HUES48 (cell line): ENCODE measurements at regions not wholly inside any gene's neighbourhood (a gene's known extent, or its start where the extent isn't known, plus 50 kb on each side); places are given as distances from the start of the nearest gene placed in this dataset.

ENCODE experiments used
- H3K27ac ChIP-seq: one replicate; pipeline ENCODE4 v1.7.0; 2013; ENCODE audit warnings: low read depth, low read length, inconsistent platforms
- H3K27me3 ChIP-seq: 2 replicates; pipeline ENCODE4 v1.6.1; 2013; ENCODE audit warnings: mild to moderate bottlenecking, low read length; ENCODE audit not compliant: control insufficient read depth, insufficient read depth
- H3K36me3 ChIP-seq: 2 replicates; pipeline ENCODE4 v1.6.1; 2013; ENCODE audit warnings: low read length; ENCODE audit not compliant: control insufficient read depth, insufficient read depth
- H3K4me1 ChIP-seq: 2 replicates; pipeline ENCODE4 v1.6.1; 2013; ENCODE audit warnings: mild to moderate bottlenecking, low read length; ENCODE audit not compliant: control insufficient read depth, insufficient read depth
- H3K4me3 ChIP-seq: 2 replicates; pipeline ENCODE4 v1.5.1; 2013; ENCODE audit warnings: mild to moderate bottlenecking, low read depth, low read length
- H3K9ac ChIP-seq: 2 replicates; pipeline ENCODE4 v1.6.1; 2013; ENCODE audit warnings: mild to moderate bottlenecking, low read depth, low read length, moderate library complexity
- H3K9me3 ChIP-seq: 2 replicates; pipeline ENCODE4 v1.6.1; 2013; ENCODE audit warnings: low read length; ENCODE audit not compliant: control insufficient read depth, insufficient read depth

GRCh38 chr9:28758341-28758740, 1185.1 kb upstream of the C9orf72 start:
- Histone ChIP-seq H3K4me1 (peaks cover 5% of the 10 kb centered on the region; the same call in 1 of the 2 replicates), H3K9me3 (no peaks in the 10 kb centered on the region), H3K27ac (no peak overlapping the region), H3K27me3 (no peaks in the 10 kb centered on the region), H3K36me3 (no peaks in the 10 kb centered on the region), H3K9ac (no peak overlapping the region), H3K4me3 (no peak overlapping the region)

GRCh38 chr9:28758971-28759370, 1185.7 kb upstream of the C9orf72 start:
- no peaks in the 10 kb centered on the region for H3K9me3 ChIP-seq
- H3K4me1 ChIP-seq = peaks cover 5% of the 10 kb centered on the region; the same call in 1 of the 2 replicates
- no peak overlapping the region for H3K4me3 ChIP-seq
- H3K27me3 ChIP-seq = no peaks in the 10 kb centered on the region
- H3K36me3 ChIP-seq = no peaks in the 10 kb centered on the region
- no peak overlapping the region for H3K27ac ChIP-seq
- no peak overlapping the region for H3K9ac ChIP-seq

- Histone ChIP-seq H3K9ac (no peak overlapping the region), H3K36me3 (no peaks in the 10 kb centered on the region), H3K27me3 (no peaks in the 10 kb centered on the region), H3K4me1 (peaks cover 5% of the 10 kb centered on the region; the same call in 1 of the 2 replicates), H3K9me3 (no peaks in the 10 kb centered on the region), H3K27ac (peak overlapping the region; percentile 23), H3K4me3 (no peak overlapping the region)
Observed at GRCh38 chr9:28762167-28762566, 1188.9 kb upstream of the C9orf72 start.

GRCh38 chr9:28764532-28764931, 1191.3 kb upstream of the C9orf72 start:
- Histone ChIP-seq H3K27ac (no peak overlapping the region), H3K27me3 (no peaks in the 10 kb centered on the region), H3K9ac (no peak overlapping the region), H3K36me3 (no peaks in the 10 kb centered on the region), H3K9me3 (no peaks in the 10 kb centered on the region), H3K4me1 (peaks cover 5% of the 10 kb centered on the region; the same call in 1 of the 2 replicates), H3K4me3 (no peak overlapping the region)

GRCh38 chr9:28770226-28770625, 1196.9 kb upstream of the C9orf72 start:
- Histone ChIP-seq H3K27ac (no peak overlapping the region), H3K4me3 (no peak overlapping the region), H3K27me3 (no peaks in the 10 kb centered on the region), H3K9me3 (no peaks in the 10 kb centered on the region), H3K36me3 (no peaks in the 10 kb centered on the region), H3K9ac (no peak overlapping the region), H3K4me1 (peaks cover 7% of the 10 kb centered on the region)

GRCh38 chr9:28770827-28771226, 1197.5 kb upstream of the C9orf72 start:
- Histone ChIP-seq H3K9me3 (no peaks in the 10 kb centered on the region), H3K4me3 (no peak overlapping the region), H3K9ac (no peak overlapping the region), H3K27me3 (no peaks in the 10 kb centered on the region), H3K27ac (no peak overlapping the region), H3K4me1 (peaks cover 7% of the 10 kb centered on the region), H3K36me3 (no peaks in the 10 kb centered on the region)

GRCh38 chr9:28774433-28775235, 1201.4 kb upstream of the C9orf72 start:
- Histone ChIP-seq H3K4me3 (peak overlapping the region; percentile 22; the same call in 1 of the 2 replicates), H3K4me1 (peaks cover 7% of the 10 kb centered on the region), H3K36me3 (no peaks in the 10 kb centered on the region), H3K27me3 (no peaks in the 10 kb centered on the region), H3K9me3 (no peaks in the 10 kb centered on the region), H3K27ac (no peak overlapping the region), H3K9ac (no peak overlapping the region)

- no peak overlapping the region for H3K4me3 ChIP-seq
- H3K27ac ChIP-seq = no peak overlapping the region
- H3K36me3 ChIP-seq = no peaks in the 10 kb centered on the region
- peaks cover 15% of the 10 kb centered on the region for H3K4me1 ChIP-seq
- no peaks in the 10 kb centered on the region for H3K27me3 ChIP-seq
- H3K9ac ChIP-seq = no peak overlapping the region
- H3K9me3 ChIP-seq = no peaks in the 10 kb centered on the region
Observed at GRCh38 chr9:28779243-28779642, 1206.0 kb upstream of the C9orf72 start.

- H3K9me3 ChIP-seq = no peaks in the 10 kb centered on the region
- no peak overlapping the region for H3K9ac ChIP-seq
- H3K27ac ChIP-seq = no peak overlapping the region
- H3K27me3 ChIP-seq = no peaks in the 10 kb centered on the region
- H3K36me3 ChIP-seq = no peaks in the 10 kb centered on the region
- H3K4me3 ChIP-seq = no peak overlapping the region
- peaks cover 8% of the 10 kb centered on the region for H3K4me1 ChIP-seq
Observed at GRCh38 chr9:28781481-28781880, 1208.2 kb upstream of the C9orf72 start.

GRCh38 chr9:28782630-28783029, 1209.3 kb upstream of the C9orf72 start:
- H3K27me3 ChIP-seq = no peaks in the 10 kb centered on the region
- H3K4me1 ChIP-seq = peaks cover 8% of the 10 kb centered on the region
- no peaks in the 10 kb centered on the region for H3K9me3 ChIP-seq
- H3K4me3 ChIP-seq = no peak overlapping the region
- no peaks in the 10 kb centered on the region for H3K36me3 ChIP-seq
- no peak overlapping the region for H3K27ac ChIP-seq
- H3K9ac ChIP-seq = no peak overlapping the region

GRCh38 chr9:28792716-28793115, 1219.4 kb upstream of the C9orf72 start:
- Histone ChIP-seq H3K4me1 (no peaks in the 10 kb centered on the region), H3K9ac (no peak overlapping the region), H3K4me3 (no peak overlapping the region), H3K27me3 (no peaks in the 10 kb centered on the region), H3K27ac (no peak overlapping the region), H3K9me3 (no peaks in the 10 kb centered on the region), H3K36me3 (no peaks in the 10 kb centered on the region)
